Gastrocnemius medialis (tissue), 4 donors: ENCODE measurements at regions not wholly inside any gene's neighbourhood (a gene's known extent, or its start where the extent isn't known, plus 50 kb on each side); places are given as distances from the start of the nearest gene placed in this dataset.

Experiments
- ATAC-seq, 2 donors: fragments of 150-250 bp; one replicate each; pipeline ENCODE4 v1.9.1; 2016
- DNase-seq, 2 donors: peaks; one replicate each; pipeline ENCODE4 v3.0.0-alpha.2; 2019
- H3K27ac ChIP-seq, 4 donors: fragments of 200-600 bp; sonication (generic); 1 replicate in 1 of 4; 2 replicates in 3 of 4; pipeline ENCODE4 v1.5.1; 2016 to 2018; ENCODE audit warnings: mild to moderate bottlenecking in 2 of 4, moderate library complexity in 1 of 4
- H3K27me3 ChIP-seq, 3 donors: fragments of 200-600 bp; sonication (generic) in 2 of 3; 1 replicate in 1 of 3; 2 replicates in 2 of 3; pipeline versions ENCODE4 v1.5.1 to v1.6.0; 2016 to 2019; ENCODE audit warnings: mild to moderate bottlenecking in 1 of 3, moderate library complexity in 1 of 3
- H3K36me3 ChIP-seq, 2 donors: fragments of 200-600 bp; sonication (generic) in 1 of 2; one replicate each; pipeline ENCODE4 v1.5.1; 2017 to 2018
- H3K4me1 ChIP-seq, 2 donors: fragments of 200-600 bp; sonication (generic) in 1 of 2; one replicate each; pipeline ENCODE4 v1.5.1; 2016 to 2017; ENCODE audit warnings: mild to moderate bottlenecking in 2 of 2
- H3K4me3 ChIP-seq, 4 donors: fragments of 200-600 bp; sonication (generic) in 3 of 4; 1 replicate in 1 of 4; 2 replicates in 3 of 4; pipeline ENCODE4 v1.5.1; 2016 to 2019; ENCODE audit warnings: mild to moderate bottlenecking in 2 of 4
- H3K9me3 ChIP-seq, 3 donors: fragments of 200-600 bp; sonication (generic) in 2 of 3; 1 replicate in 1 of 3; 2 replicates in 2 of 3; pipeline ENCODE4 v1.5.1; 2016 to 2019
- CTCF ChIP-seq, 5 experiments: fragments of 450-650 bp in 3 of 5; fragments of 200-600 bp in 2 of 5; sonication (generic) in 2 of 5; IDR thresholded peaks in 4 of 5; conservative IDR thresholded peaks in 1 of 5; 1 replicate in 4 of 5; 2 replicates in 1 of 5; pipeline ENCODE4 v1.5.1; 2016 to 2019; ENCODE audit warnings: antibody characterized with exemption in 5 of 5, mild to moderate bottlenecking in 3 of 5, moderate library complexity in 3 of 5
- POLR2A ChIP-seq, 2 donors: fragments of 450-650 bp; IDR thresholded peaks; one replicate each; pipeline ENCODE4 v1.6.1; 2017; ENCODE audit warnings: antibody characterized with exemption in 2 of 2, mild to moderate bottlenecking in 2 of 2, moderate library complexity in 2 of 2
- in situ Hi-C, 4 donors: fragments of 200-750 bp; cut with MboI; loops; one replicate each; pipeline versions ENCODE4 v1.15.0 to v1.8.0; 2017; ENCODE audit warnings: low sequenced_read_pairs in 4 of 4
- intact Hi-C: fragments of 100-400 bp; cut with DNase I; formaldehyde crosslinking; loops from one replicate; pipeline ENCODE4 v1.15.1; 2023; ENCODE audit warnings: low total_unique reads

GRCh38 chr9:26319859-26320258 lies 572.7 kb downstream of the CAAP1 start:
- no peak for TF ChIP-seq CTCF (IDR thresholded peaks at IDR 0.05 in 4 of 5, conservative IDR thresholded peaks at IDR 0.05 in 1 of 5)
- no peak for TF ChIP-seq POLR2A (IDR thresholded peaks at IDR 0.05)
- Histone ChIP-seq H3K36me3 (no peaks in the 10 kb centered on the region), H3K27ac (no peak overlapping the region), H3K27me3 (no peaks in the 10 kb centered on the region), H3K9me3 (no peaks in the 10 kb centered on the region), H3K4me3 (no peak overlapping the region), H3K4me1 (no peaks in the 10 kb centered on the region)
- no peak for DNase-seq
- in situ Hi-C loops (loop anchor here in 1 of 4 donors (10.0 kb wide), 1 partner anchor 355 kb away; no protein-coding TSS in a partner anchor), intact Hi-C loops (no loop called here)
- no peak for ATAC-seq

GRCh38 chr9:26313108-26313507 lies 579.5 kb downstream of the CAAP1 start:
- Histone ChIP-seq H3K4me1 (no peaks in the 10 kb centered on the region), H3K36me3 (no peaks in the 10 kb centered on the region), H3K27me3 (no peaks in the 10 kb centered on the region), H3K9me3 (no peaks in the 10 kb centered on the region), H3K4me3 (no peak overlapping the region), H3K27ac (no peak overlapping the region)
- intact Hi-C loops, result no loop called here
- no peak for DNase-seq
- in situ Hi-C loops, result no loop called here
- no peak for ATAC-seq
- TF ChIP-seq CTCF (IDR thresholded peaks at IDR 0.05 in 4 of 5, conservative IDR thresholded peaks at IDR 0.05 in 1 of 5), result no peak
- no peak for TF ChIP-seq POLR2A (IDR thresholded peaks at IDR 0.05)

GRCh38 chr9:26311463-26311995 lies 581.1 kb downstream of the CAAP1 start:
- Histone ChIP-seq H3K4me1 (no peaks in the 10 kb centered on the region), H3K36me3 (no peaks in the 10 kb centered on the region), H3K4me3 (no peak overlapping the region), H3K27ac (no peak overlapping the region), H3K27me3 (no peaks in the 10 kb centered on the region), H3K9me3 (no peaks in the 10 kb centered on the region)
- DNase-seq (no peak), ATAC-seq (no peak)
- no peak for TF ChIP-seq CTCF (IDR thresholded peaks at IDR 0.05 in 4 of 5, conservative IDR thresholded peaks at IDR 0.05 in 1 of 5)
- no peak for TF ChIP-seq POLR2A (IDR thresholded peaks at IDR 0.05)
- intact Hi-C loops, result no loop called here
- in situ Hi-C loops, result no loop called here

GRCh38 chr9:26310294-26310693 lies 582.3 kb downstream of the CAAP1 start:
- intact Hi-C loops, result no loop called here
- Histone ChIP-seq H3K36me3 (no peaks in the 10 kb centered on the region), H3K9me3 (no peaks in the 10 kb centered on the region), H3K4me3 (no peak overlapping the region), H3K4me1 (no peaks in the 10 kb centered on the region), H3K27ac (no peak overlapping the region), H3K27me3 (no peaks in the 10 kb centered on the region)
- ATAC-seq (no peak), DNase-seq (no peak)
- TF ChIP-seq CTCF (IDR thresholded peaks at IDR 0.05 in 4 of 5, conservative IDR thresholded peaks at IDR 0.05 in 1 of 5) (no peak), POLR2A (IDR thresholded peaks at IDR 0.05) (no peak)
- in situ Hi-C loops, result no loop called here

GRCh38 chr9:26308328-26308727 lies 584.3 kb downstream of the CAAP1 start:
- H3K4me3 ChIP-seq, result no peak overlapping the region
- intact Hi-C loops (no loop called here), in situ Hi-C loops (no loop called here)
- H3K9me3 ChIP-seq, result no peaks in the 10 kb centered on the region
- ATAC-seq (no peak), DNase-seq (no peak)
- no peaks in the 10 kb centered on the region for H3K36me3 ChIP-seq
- TF ChIP-seq POLR2A (IDR thresholded peaks at IDR 0.05) (no peak), CTCF (IDR thresholded peaks at IDR 0.05 in 4 of 5, conservative IDR thresholded peaks at IDR 0.05 in 1 of 5) (no peak)
- no peaks in the 10 kb centered on the region for H3K27me3 ChIP-seq
- H3K27ac ChIP-seq, result no peak overlapping the region
- H3K4me1 ChIP-seq, result no peaks in the 10 kb centered on the region
